Body of pancreas (tissue), 4 donors: ENCODE measurements at regions not wholly inside any gene's neighbourhood (a gene's known extent, or its start where the extent isn't known, plus 50 kb on each side); places are given as distances from the start of the nearest gene placed in this dataset.

ENCODE experiments used
- ATAC-seq: fragments of 150-250 bp; one replicate; pipeline ENCODE4 v1.9.1; 2016
- DNase-seq, 4 donors: peaks; one replicate each; pipeline ENCODE4 v3.0.0-alpha.2; 2019
- H3K27ac ChIP-seq, 4 donors: fragments of 200-600 bp; sonication (generic); 1 replicate in 3 of 4; 2 replicates in 1 of 4; pipeline versions ENCODE4 v1.5.1 to v1.6.1; 2016 to 2019; ENCODE audit warnings: mild to moderate bottlenecking in 1 of 4, mixed read lengths in 1 of 4, moderate library complexity in 1 of 4
- H3K27me3 ChIP-seq, 2 donors: fragments of 200-600 bp; sonication (generic); one replicate each; pipeline ENCODE4 v1.6.0; 2016; ENCODE audit warnings: mild to moderate bottlenecking in 1 of 2
- H3K36me3 ChIP-seq, 2 donors: fragments of 200-600 bp; sonication (generic); replicated peaks in 1 of 2; 2 replicates each; pipeline ENCODE4 v1.5.1; 2016; ENCODE audit warnings: low read depth in 2 of 2; ENCODE audit not compliant: insufficient read depth in 1 of 2
- H3K4me1 ChIP-seq: fragments of 200-600 bp; sonication (generic); one replicate; pipeline ENCODE4 v1.6.0; 2016
- H3K4me3 ChIP-seq, 2 donors: fragments of 200-600 bp; sonication (generic); 1 replicate in 1 of 2; 2 replicates in 1 of 2; pipeline ENCODE4 v1.5.1; 2016 to 2019
- H3K9me3 ChIP-seq, 3 donors: fragments of 200-600 bp; sonication (generic); 1 replicate in 2 of 3; 2 replicates in 1 of 3; pipeline ENCODE4 v1.5.1; 2016
- CTCF ChIP-seq, 7 experiments: fragments of 450-650 bp in 4 of 7; fragments of 200-600 bp in 3 of 7; sonication (generic) in 3 of 7; IDR thresholded peaks; one replicate each; pipeline ENCODE4 v1.5.1; 2016 to 2019; ENCODE audit warnings: antibody characterized with exemption in 7 of 7
- POLR2A ChIP-seq, 3 donors: fragments of 450-650 bp; IDR thresholded peaks; one replicate each; pipeline ENCODE4 v1.6.1; 2016; ENCODE audit warnings: antibody characterized with exemption in 3 of 3, mild to moderate bottlenecking in 2 of 3
- WGBS, 2 donors: methylation state at CpG; one replicate each; pipeline ENCODE4 v1.1.5; 2017; 5-methylcytosine and 5-hydroxymethylcytosine counted together
- intact Hi-C: fragments of 100-400 bp; cut with DNase I; formaldehyde crosslinking; loops from one replicate; pipeline ENCODE4 v1.15.1; 2023

GRCh38 chr20:2244523-2244922, 51.3 kb upstream of the TGM3 start:
- no peak for DNase-seq
- H3K9me3 ChIP-seq, result no peaks in the 10 kb centered on the region
- no peaks in the 10 kb centered on the region for H3K4me1 ChIP-seq
- H3K27me3 ChIP-seq, result no peaks in the 10 kb centered on the region
- TF ChIP-seq CTCF (IDR thresholded peaks at IDR 0.05), result no peak
- H3K36me3 ChIP-seq, result no peaks in the 10 kb centered on the region
- H3K4me3 ChIP-seq, result no peak overlapping the region
- intact Hi-C loops, result no loop called here
- no peak for ATAC-seq
- H3K27ac ChIP-seq, result no peak overlapping the region
- 61 to 76% methylated on average over 4 of the region's 4 CpGs for WGBS, 2 donors

GRCh38 chr20:2244993-2245392, 50.8 kb upstream of the TGM3 start:
- DNase-seq (no peak), ATAC-seq (no peak)
- Histone ChIP-seq H3K36me3 (no peaks in the 10 kb centered on the region), H3K4me1 (no peaks in the 10 kb centered on the region), H3K4me3 (no peak overlapping the region), H3K9me3 (no peaks in the 10 kb centered on the region), H3K27ac (no peak overlapping the region), H3K27me3 (no peaks in the 10 kb centered on the region)
- intact Hi-C loops, result no loop called here
- TF ChIP-seq CTCF (IDR thresholded peaks at IDR 0.05), result no peak
- no peak for TF ChIP-seq POLR2A (IDR thresholded peaks at IDR 0.05)
- WGBS, 2 donors, result 50 to 60% methylated on average over 6 of the region's 6 CpGs

- DNase-seq, result no peak
- intact Hi-C loops, result no loop called here
- ATAC-seq, result no peak
Measured at GRCh38 chr20:2245637-2246036, 50.2 kb upstream of the TGM3 start.

More at GRCh38 chr20:2245637-2246036, 50.2 kb upstream of the TGM3 start:
- no peaks in the 10 kb centered on the region for H3K27me3 ChIP-seq
- H3K9me3 ChIP-seq, result no peaks in the 10 kb centered on the region
- no peaks in the 10 kb centered on the region for H3K36me3 ChIP-seq
- 0 to 30% methylated on average over 1 of the region's 1 CpG for WGBS, 2 donors
- no peaks in the 10 kb centered on the region for H3K4me1 ChIP-seq
- H3K27ac ChIP-seq, result no peak overlapping the region
- TF ChIP-seq POLR2A (IDR thresholded peaks at IDR 0.05) (no peak), CTCF (IDR thresholded peaks at IDR 0.05) (no peak)
- no peak overlapping the region for H3K4me3 ChIP-seq
